ENCODE measurements at regions not wholly inside any gene's neighbourhood (a gene's known extent, or its start where the extent isn't known, plus 50 kb on each side); places are given as distances from the start of the nearest gene placed in this dataset.

DNA sequence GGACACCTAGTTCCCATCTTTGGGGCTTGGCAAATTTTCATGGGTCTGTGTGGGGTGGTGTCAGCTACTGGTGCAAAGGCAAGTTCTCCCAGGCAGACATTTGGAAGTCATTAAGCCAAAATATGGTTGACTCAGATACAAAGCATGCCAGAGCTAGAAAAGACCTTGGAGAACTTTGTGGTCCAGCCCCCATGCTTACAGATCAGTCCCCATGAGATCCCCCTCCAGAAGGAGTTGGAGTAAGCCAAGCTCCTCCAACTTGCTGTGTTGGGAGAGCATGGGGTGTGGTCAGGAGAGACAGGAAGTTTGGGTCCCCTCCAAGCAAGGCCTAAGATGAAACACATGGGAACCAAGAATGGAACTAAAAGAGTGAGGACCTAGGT, 224.5 kb downstream of the CYP26B1 start:
- TF ChIP-seq, protein P1, sequence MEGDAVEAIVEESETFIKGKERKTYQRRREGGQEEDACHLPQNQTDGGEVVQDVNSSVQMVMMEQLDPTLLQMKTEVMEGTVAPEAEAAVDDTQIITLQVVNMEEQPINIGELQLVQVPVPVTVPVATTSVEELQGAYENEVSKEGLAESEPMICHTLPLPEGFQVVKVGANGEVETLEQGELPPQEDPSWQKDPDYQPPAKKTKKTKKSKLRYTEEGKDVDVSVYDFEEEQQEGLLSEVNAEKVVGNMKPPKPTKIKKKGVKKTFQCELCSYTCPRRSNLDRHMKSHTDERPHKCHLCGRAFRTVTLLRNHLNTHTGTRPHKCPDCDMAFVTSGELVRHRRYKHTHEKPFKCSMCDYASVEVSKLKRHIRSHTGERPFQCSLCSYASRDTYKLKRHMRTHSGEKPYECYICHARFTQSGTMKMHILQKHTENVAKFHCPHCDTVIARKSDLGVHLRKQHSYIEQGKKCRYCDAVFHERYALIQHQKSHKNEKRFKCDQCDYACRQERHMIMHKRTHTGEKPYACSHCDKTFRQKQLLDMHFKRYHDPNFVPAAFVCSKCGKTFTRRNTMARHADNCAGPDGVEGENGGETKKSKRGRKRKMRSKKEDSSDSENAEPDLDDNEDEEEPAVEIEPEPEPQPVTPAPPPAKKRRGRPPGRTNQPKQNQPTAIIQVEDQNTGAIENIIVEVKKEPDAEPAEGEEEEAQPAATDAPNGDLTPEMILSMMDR (IDR thresholded peaks at IDR 0.05; ENCODE audit: low read length): no peak
- TF ChIP-seq EZH2 (optimal IDR thresholded peaks at IDR 0.05; ENCODE audit: low read depth, low read length): no peak

Measured in MM.1S (cell line).